HepG2 (cell line): ENCODE measurements at regions not wholly inside any gene's neighbourhood (a gene's known extent, or its start where the extent isn't known, plus 50 kb on each side); places are given as distances from the start of the nearest gene placed in this dataset.

Source experiments
- ATAC-seq: fragments of 200-7000 bp; cut with Tn5 transposase; 3 replicates; pipeline ENCODE4 v1.9.1; 2020; ENCODE audit warnings: mild to moderate bottlenecking, moderate library complexity
- BruUV-seq: library from RNA; stranded (reverse); fragments of 400-500 nt; replicated peaks from 2 replicates; lab custom pipeline; 2021; lab: Mats Ljungman, UMichigan
- CTCF ChIA-PET: fragments of 300-600 bp; formaldehyde crosslinking; extraction: SDS; loops from one replicate; lab custom pipeline; 2021; ENCODE audit warnings: low total read pairs, inconsistent platforms, low intra/inter-chr PET ratio; lab: Yijun Ruan, JAX
- POLR2A ChIA-PET: fragments of 350-600 bp; sonication (Branson Sonifier 250); formaldehyde crosslinking; loops from one replicate; lab custom pipeline; 2020; ENCODE audit warnings: antibody characterized with exemption, inconsistent platforms; lab: Yijun Ruan, JAX
- DNase-seq: peaks from one replicate; pipeline ENCODE4 v3.0.0-alpha.2; 2015; ENCODE audit warnings: low spot score
- FAIRE-seq: peaks from 3 replicates; lab custom pipeline; 2011; peaks lifted over from hg19 to GRCh38; lab: Jason Lieb, UNC
- H2AFZ ChIP-seq: one replicate; pipeline ENCODE4 v1.6.1; 2011; ENCODE audit warnings: low read length, inconsistent platforms
- H3K27ac ChIP-seq: fragments of 300-600 bp; 3 replicates; pipeline ENCODE4 v1.8.0; 2011; ENCODE audit warnings: mixed run types, mild to moderate bottlenecking, mixed read lengths, low read length, inconsistent platforms; ENCODE audit not compliant: insufficient read depth; ENCODE audit errors: extremely low read length
- H3K27me3 ChIP-seq, 2 experiments: fragments of 200-600 bp in 1 of 2; 2 replicates in 1 of 2; 3 replicates in 1 of 2; pipeline versions ENCODE4 v1.6.0 to v1.8.0; 2011; ENCODE audit warnings: low read length in 2 of 2, mild to moderate bottlenecking in 2 of 2, moderate library complexity in 2 of 2, inconsistent platforms in 1 of 2; ENCODE audit not compliant: insufficient read depth in 2 of 2, control insufficient read depth in 1 of 2
- H3K36me3 ChIP-seq, 2 experiments: fragments of 200-600 bp in 1 of 2; replicated peaks in 1 of 2; 2 replicates in 1 of 2; 3 replicates in 1 of 2; pipeline versions ENCODE4 v1.5.1 to v1.8.0; 2011; ENCODE audit warnings: low read length in 2 of 2, inconsistent platforms in 1 of 2; ENCODE audit not compliant: insufficient read depth in 2 of 2, control insufficient read depth in 1 of 2
- H3K4me1 ChIP-seq: 2 replicates; pipeline ENCODE4 v1.5.1; 2012; ENCODE audit warnings: low read length, inconsistent platforms; ENCODE audit not compliant: insufficient read depth
- H3K4me2 ChIP-seq: 2 replicates; pipeline ENCODE4 v1.6.0; 2011; ENCODE audit warnings: low read depth, low read length, inconsistent platforms
- H3K4me3 ChIP-seq, 3 experiments: fragments of 200-600 bp in 1 of 3; sonication (generic), shearing (Covaris generic) in 1 of 3; replicated peaks in 1 of 3; 2 replicates each; pipeline ENCODE4 v1.5.1; 2011 to 2016; ENCODE audit warnings: low read length in 3 of 3, inconsistent platforms in 2 of 3, low read depth in 2 of 3, mild to moderate bottlenecking in 2 of 3, control low read depth in 1 of 3, mixed read lengths in 1 of 3; ENCODE audit not compliant: insufficient read depth in 1 of 3
- H3K79me2 ChIP-seq: one replicate; pipeline ENCODE4 v1.6.1; 2011; ENCODE audit warnings: low read length, inconsistent platforms; ENCODE audit not compliant: insufficient read depth
- H3K9ac ChIP-seq: 2 replicates; pipeline ENCODE4 v1.6.0; 2011; ENCODE audit warnings: mild to moderate bottlenecking, low read depth, low read length, inconsistent platforms; ENCODE audit not compliant: insufficient read depth
- H3K9me3 ChIP-seq: 2 replicates; pipeline ENCODE4 v1.5.1; 2012; ENCODE audit warnings: mild to moderate bottlenecking, low read length
- H4K20me1 ChIP-seq: 2 replicates; pipeline ENCODE4 v1.6.0; 2011; ENCODE audit warnings: inconsistent platforms, mild to moderate bottlenecking, low read length, moderate library complexity; ENCODE audit not compliant: insufficient read depth
- ATF7 ChIP-seq, 2 experiments: fragments of 450-650 bp in 1 of 2; sonication (generic) in 1 of 2; formaldehyde crosslinking in 1 of 2; IDR thresholded peaks; 2 replicates each; pipeline versions ENCODE4 v1.4.0 to v1.6.1; 2016 to 2020; ENCODE audit warnings: antibody characterized with exemption in 1 of 2, mild to moderate bottlenecking in 1 of 2, missing genetic modification reagents in 1 of 2
- BORCS8-MEF2B ChIP-seq: sonication (generic); formaldehyde crosslinking; IDR thresholded peaks from 2 replicates; pipeline ENCODE4 v1.8.0; 2022; ENCODE audit warnings: mild to moderate bottlenecking, missing genetic modification reagents
- CCAR2 ChIP-seq: fragments of 200-400 bp; formaldehyde crosslinking; optimal IDR thresholded peaks from 2 replicates; pipeline ENCODE3; 2018; ENCODE audit warnings: low read depth, mild to moderate bottlenecking, low read length, moderate library complexity
- ERF ChIP-seq: IDR thresholded peaks from 2 replicates; pipeline ENCODE4 v1.6.1; 2018; ENCODE audit warnings: missing biosample characterization, missing genetic modification reagents
- FOSL2 ChIP-seq: sonication (generic); formaldehyde crosslinking; IDR thresholded peaks from 2 replicates; pipeline ENCODE4 v1.4.0; 2020; ENCODE audit warnings: missing genetic modification reagents
- KDM1A ChIP-seq: IDR thresholded peaks from 2 replicates; pipeline ENCODE4 v1.6.1; 2016; ENCODE audit warnings: missing compliant biosample characterization
- MED1 ChIP-seq: sonication (generic); formaldehyde crosslinking; IDR thresholded peaks from 2 replicates; pipeline ENCODE4 v1.4.0; 2020; ENCODE audit warnings: missing genetic modification reagents
- NCOA1 ChIP-seq: sonication (generic); formaldehyde crosslinking; IDR thresholded peaks from 2 replicates; pipeline ENCODE4 v1.9.0; 2021; ENCODE audit warnings: missing genetic modification reagents
- NCOR1 ChIP-seq: fragments of 200-600 bp; sonication (generic); IDR thresholded peaks from 2 replicates; pipeline ENCODE4 v1.7.0; 2017; ENCODE audit warnings: antibody characterized with exemption, low read length, borderline replicate concordance
- NFATC3 ChIP-seq: sonication (generic); formaldehyde crosslinking; IDR thresholded peaks from 2 replicates; pipeline ENCODE4 v1.5.1; 2020; ENCODE audit warnings: mild to moderate bottlenecking, missing genetic modification reagents
- RBM22 ChIP-seq: fragments of 200-400 bp; formaldehyde crosslinking; optimal IDR thresholded peaks from 2 replicates; pipeline ENCODE3; 2017; ENCODE audit warnings: mild to moderate bottlenecking, low read length, moderate library complexity
- REPIN1 ChIP-seq: sonication (generic); formaldehyde crosslinking; IDR thresholded peaks from 2 replicates; pipeline ENCODE4 v1.8.0; 2022; ENCODE audit warnings: missing genetic modification reagents, low read depth, mild to moderate bottlenecking, borderline replicate concordance
- SMC3 ChIP-seq: IDR thresholded peaks from 2 replicates; pipeline ENCODE4 v1.6.1; 2011; ENCODE audit warnings: low read length, improper control_type of control experiment
- ZNF3 ChIP-seq: IDR thresholded peaks from 2 replicates; pipeline ENCODE4 v1.7.0; 2017; ENCODE audit warnings: inconsistent platforms
- ZNF672 ChIP-seq: sonication (generic); formaldehyde crosslinking; IDR thresholded peaks from 2 replicates; pipeline ENCODE4 v1.8.1; 2022; ENCODE audit warnings: missing genetic modification reagents
- WGBS: methylation state at CpG from one replicate; pipeline ENCODE4 v1.1.6; 2017; ENCODE audit warnings: low lambda C conversion rate; 5-methylcytosine and 5-hydroxymethylcytosine counted together
- in situ Hi-C: cut with HindIII; loops from 2 replicates; pipeline ENCODE4 v1.10.0; 2017; ENCODE audit warnings: low pct_unique_long_range_greater_than_20kb; ENCODE audit not compliant: extremely low pct_ligation_motif_present
- intact Hi-C: fragments of 100-400 bp; cut with micrococcal nuclease; formaldehyde crosslinking; loops from one replicate; pipeline ENCODE4 v1.10.0; 2022; ENCODE audit not compliant: unreplicated experiment
- TF ChIP-seq, protein P1 (sequence below): IDR thresholded peaks from 2 replicates; pipeline ENCODE4 v1.6.1; 2012; ENCODE audit warnings: inconsistent platforms
- TF ChIP-seq, protein P2 (sequence below): sonication (generic); formaldehyde crosslinking; IDR thresholded peaks from 2 replicates; pipeline ENCODE4 v1.4.0; 2020; ENCODE audit warnings: mild to moderate bottlenecking, missing genetic modification reagents

DNA sequence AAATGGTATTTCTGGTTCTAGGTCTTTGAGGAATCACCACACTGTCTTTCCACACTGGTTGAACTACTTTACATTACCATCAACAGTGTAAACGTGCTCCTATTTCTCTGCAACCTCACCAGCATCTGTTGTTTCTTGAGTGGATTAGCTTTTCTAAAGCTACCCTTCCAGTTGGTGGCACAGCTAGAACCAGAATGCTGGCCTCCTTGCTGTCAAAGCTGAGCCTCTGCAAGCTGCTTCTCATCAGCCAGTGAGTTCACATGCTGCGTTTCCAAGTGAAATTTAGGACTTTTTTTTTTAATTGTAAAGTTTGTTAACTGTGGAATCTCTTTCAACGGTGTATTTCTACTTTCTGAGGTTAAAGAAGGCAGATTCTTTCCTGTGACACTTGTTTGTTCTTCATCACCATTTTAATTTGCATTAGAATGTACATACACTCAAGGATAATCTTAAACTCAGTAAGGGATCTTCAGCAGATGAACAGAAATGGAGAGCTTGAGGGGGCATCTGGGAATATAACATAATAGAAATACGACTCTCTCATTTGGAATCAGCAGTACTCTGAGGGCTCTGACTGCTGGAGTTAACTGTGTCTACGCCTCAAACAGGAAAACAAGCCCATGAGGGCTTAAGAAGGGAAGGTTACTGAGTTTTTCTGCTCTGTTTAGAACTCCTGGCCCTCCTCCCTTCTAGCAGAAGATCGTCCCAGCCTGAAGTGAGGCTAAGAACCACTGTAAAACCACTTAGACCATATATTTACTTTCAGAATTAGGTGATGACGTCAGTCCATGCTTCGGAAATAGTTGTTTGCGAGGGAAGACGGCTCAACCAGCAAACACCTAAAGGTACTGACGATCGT is 148.4 kb upstream of the FAM20A start (continued):
- TF ChIP-seq NCOR1 (no peak), ATF7 (IDR thresholded peaks at IDR 0.05) (peak; percentile 98), ATF7 (CRISPR knock-in tag; IDR thresholded peaks at IDR 0.05) (no peak), ZNF672 (no peak), REPIN1 (CRISPR knock-in tag) (no peak), CCAR2 (no peak), SMC3 (no peak), FOSL2 (CRISPR knock-in tag) (peak; percentile 31; the same call in 1 of the 2 replicates), MED1 (no peak), BORCS8-MEF2B (CRISPR knock-in tag) (no peak), RBM22 (no peak), KDM1A (CRISPR knock-in tag) (no peak)
- TF ChIP-seq, protein P1, sequence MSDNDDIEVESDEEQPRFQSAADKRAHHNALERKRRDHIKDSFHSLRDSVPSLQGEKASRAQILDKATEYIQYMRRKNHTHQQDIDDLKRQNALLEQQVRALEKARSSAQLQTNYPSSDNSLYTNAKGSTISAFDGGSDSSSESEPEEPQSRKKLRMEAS = peak; percentile 47; the same call in 1 of the 2 replicates

DNA sequence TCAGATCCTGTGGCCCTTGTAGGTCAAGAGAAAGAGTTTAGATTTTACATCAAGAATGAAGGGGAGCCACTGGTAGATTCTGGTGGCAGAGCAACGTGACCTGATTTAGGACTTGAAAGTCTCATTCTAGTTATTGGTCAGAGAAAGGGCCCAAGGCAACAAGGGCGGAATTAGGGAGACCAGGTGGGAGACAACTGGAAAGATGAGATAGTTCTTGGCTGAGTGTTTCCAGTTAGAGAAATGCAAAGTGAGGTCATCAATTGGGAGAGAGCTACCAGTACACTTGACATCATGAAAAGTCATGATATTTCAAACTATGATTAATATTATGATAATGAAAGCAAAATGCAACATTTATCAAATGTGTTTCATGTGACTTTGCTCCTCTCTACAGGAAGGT is 147.2 kb upstream of the FAM20A start:
- intact Hi-C loops = no loop called here
- in situ Hi-C loops = no loop called here
- FAIRE-seq (no peak), ATAC-seq (no peak), DNase-seq (no peak)
- H3K79me2 ChIP-seq = no peaks in the 10 kb centered on the region
- CTCF ChIA-PET = no interaction called here
- H3K27me3 ChIP-seq = peaks cover 0 to 13% of the 10 kb centered on the region in 2 experiments; a peak in 4 of 5 replicates
- WGBS = 16% methylated on average over 2 of the region's 2 CpGs
- no peak overlapping the region for H3K27ac ChIP-seq
- H2AFZ ChIP-seq = no peak overlapping the region
- no peak overlapping the region for H3K9ac ChIP-seq
- no peaks in the 10 kb centered on the region for H3K36me3 ChIP-seq
- no peaks in the 10 kb centered on the region for H3K9me3 ChIP-seq
- H3K4me3 ChIP-seq = no peak overlapping the region
- peaks cover 15% of the 10 kb centered on the region for H3K4me1 ChIP-seq
- POLR2A ChIA-PET = no interaction called here
- H4K20me1 ChIP-seq = no peaks in the 10 kb centered on the region
- no peak overlapping the region for H3K4me2 ChIP-seq
- no TSS peak for BruUV-seq
- TF ChIP-seq ATF7 (IDR thresholded peaks at IDR 0.05) (peak; percentile 51; the same call in 1 of the 2 replicates), ATF7 (CRISPR knock-in tag; IDR thresholded peaks at IDR 0.05) (no peak), ZNF3 (no peak), ERF (CRISPR knock-in tag) (no peak), NCOA1 (CRISPR knock-in tag) (no peak), NFATC3 (no peak)
- TF ChIP-seq, protein P2, sequence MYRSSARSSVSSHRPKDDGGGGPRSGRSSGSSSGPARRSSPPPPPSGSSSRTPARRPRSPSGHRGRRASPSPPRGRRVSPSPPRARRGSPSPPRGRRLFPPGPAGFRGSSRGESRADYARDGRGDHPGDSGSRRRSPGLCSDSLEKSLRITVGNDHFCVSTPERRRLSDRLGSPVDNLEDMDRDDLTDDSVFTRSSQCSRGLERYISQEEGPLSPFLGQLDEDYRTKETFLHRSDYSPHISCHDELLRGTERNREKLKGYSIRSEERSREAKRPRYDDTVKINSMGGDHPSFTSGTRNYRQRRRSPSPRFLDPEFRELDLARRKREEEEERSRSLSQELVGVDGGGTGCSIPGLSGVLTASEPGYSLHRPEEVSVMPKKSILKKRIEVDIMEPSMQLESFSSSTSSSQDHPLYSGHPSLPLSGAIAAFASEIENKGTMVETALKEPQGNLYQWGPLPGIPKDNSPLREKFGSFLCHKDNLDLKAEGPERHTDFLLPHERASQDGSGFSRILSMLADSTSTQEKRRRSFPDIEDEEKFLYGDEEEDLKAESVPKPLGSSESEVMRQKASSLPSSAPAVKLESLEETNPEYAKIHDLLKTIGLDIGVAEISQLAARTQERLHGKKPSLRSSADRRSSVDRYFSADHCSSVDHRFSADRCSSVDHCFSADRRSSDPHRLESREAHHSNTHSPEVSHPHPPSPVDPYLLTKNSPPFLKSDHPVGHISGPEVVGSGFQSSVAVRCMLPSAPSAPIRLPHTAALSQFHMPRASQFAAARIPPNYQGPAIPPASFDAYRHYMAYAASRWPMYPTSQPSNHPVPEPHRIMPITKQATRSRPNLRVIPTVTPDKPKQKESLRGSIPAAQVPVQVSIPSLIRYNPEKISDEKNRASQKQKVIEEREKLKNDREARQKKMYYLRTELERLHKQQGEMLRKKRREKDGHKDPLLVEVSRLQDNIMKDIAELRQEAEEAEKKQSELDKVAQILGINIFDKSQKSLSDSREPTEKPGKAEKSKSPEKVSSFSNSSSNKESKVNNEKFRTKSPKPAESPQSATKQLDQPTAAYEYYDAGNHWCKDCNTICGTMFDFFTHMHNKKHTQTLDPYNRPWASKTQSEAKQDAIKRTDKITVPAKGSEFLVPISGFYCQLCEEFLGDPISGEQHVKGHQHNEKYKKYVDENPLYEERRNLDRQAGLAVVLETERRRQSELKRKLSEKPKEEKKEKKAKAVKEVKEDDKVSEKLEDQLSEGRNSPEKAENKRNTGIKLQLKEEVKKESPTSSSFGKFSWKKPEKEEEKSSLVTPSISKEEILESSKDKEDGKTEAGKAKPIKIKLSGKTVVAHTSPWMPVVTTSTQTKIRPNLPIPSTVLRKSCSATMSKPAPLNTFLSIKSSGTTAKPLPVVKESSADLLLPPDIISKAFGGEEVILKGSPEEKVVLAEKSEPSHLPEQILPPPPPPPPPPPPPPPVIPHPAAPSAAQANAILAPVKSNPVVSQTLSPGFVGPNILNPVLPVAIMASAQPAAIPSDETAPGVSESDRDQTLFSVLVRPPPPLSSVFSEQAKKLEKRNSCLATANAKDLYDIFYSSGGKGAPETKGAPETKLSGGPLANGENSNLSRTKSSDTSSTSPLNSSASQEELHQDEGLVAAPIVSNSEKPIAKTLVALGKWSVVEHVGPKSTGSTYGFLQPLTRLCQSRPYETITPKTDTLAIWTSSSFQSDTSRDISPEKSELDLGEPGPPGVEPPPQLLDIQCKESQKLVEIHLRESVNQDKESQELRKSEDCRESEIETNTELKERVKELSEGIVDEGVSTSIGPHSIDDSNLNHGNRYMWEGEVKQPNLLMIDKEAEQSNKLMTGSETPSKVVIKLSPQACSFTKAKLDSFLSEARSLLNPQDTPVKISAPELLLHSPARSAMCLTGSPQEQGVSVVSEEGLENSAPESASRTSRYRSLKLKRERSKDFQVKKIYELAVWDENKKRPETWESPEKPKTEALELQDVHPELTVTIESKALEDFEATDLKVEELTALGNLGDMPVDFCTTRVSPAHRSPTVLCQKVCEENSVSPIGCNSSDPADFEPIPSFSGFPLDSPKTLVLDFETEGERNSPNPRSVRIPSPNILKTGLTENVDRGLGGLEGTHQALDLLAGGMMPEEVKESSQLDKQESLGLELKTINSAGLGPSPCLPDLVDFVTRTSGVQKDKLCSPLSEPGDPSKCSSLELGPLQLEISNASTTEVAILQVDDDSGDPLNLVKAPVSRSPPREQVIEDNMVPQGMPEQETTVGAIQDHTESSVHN = no peak
